ENCODE measurements at regions not wholly inside any gene's neighbourhood (a gene's known extent, or its start where the extent isn't known, plus 50 kb on each side); places are given as distances from the start of the nearest gene placed in this dataset.

GRCh38 chr5:67311208-67311607, 114.6 kb upstream of the CD180 start:
- CTCF ChIA-PET, result no interaction called here
- dilution Hi-C loops (cut with MboI; ENCODE audit: extremely low pct_ligation_motif_present, low sequenced_read_pairs) (no loop called here), intact Hi-C loops (cut with micrococcal nuclease) (no loop called here)
- no peak for TF ChIP-seq CTCF (IDR thresholded peaks at IDR 0.05; ENCODE audit: extremely low read depth in 1 of 2, insufficient read depth in 1 of 2, low read depth in 1 of 2, low read length in 2 of 2)
- no peak for TF ChIP-seq POLR2AphosphoS5 (IDR thresholded peaks at IDR 0.05; ENCODE audit: insufficient read depth, low read depth, low read length)
- TF ChIP-seq, protein P1, sequence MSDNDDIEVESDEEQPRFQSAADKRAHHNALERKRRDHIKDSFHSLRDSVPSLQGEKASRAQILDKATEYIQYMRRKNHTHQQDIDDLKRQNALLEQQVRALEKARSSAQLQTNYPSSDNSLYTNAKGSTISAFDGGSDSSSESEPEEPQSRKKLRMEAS (IDR thresholded peaks at IDR 0.05; ENCODE audit: insufficient read depth, insufficient read length), result no peak
- no peak for TF ChIP-seq POLR2A (IDR thresholded peaks at IDR 0.05; ENCODE audit: low read depth, low read length)
- TF ChIP-seq MYC (IDR thresholded peaks at IDR 0.05; ENCODE audit: low read depth, low read length), result no peak
- TF ChIP-seq FOS (IDR thresholded peaks at IDR 0.05; ENCODE audit: borderline replicate concordance, insufficient read depth, low read length), result no peak
- TF ChIP-seq GATA2 (IDR thresholded peaks at IDR 0.05; ENCODE audit: insufficient read depth, insufficient read length, low read depth, low read length), result no peak
- TF ChIP-seq JUN (IDR thresholded peaks at IDR 0.05; ENCODE audit: borderline replicate concordance, insufficient read depth, insufficient read length, low read depth), result no peak
- no peak for TF ChIP-seq EZH2 (IDR thresholded peaks at IDR 0.05; ENCODE audit: borderline replicate concordance, low read depth, low read length, severe bottlenecking)
- no peaks in the 10 kb centered on the region for H4K20me1 ChIP-seq (replicated peaks; ENCODE audit: control insufficient read depth, extremely low read depth, insufficient read depth, low read length)
- no peaks in the 10 kb centered on the region for H3K9me3 ChIP-seq (replicated peaks; ENCODE audit: control insufficient read depth, insufficient read depth, low read length)
- H3K27me3 ChIP-seq (ENCODE audit: control insufficient read depth in 2 of 2, insufficient read depth in 2 of 2, low read length in 2 of 2), result no peaks in the 10 kb centered on the region
- H3K4me3 ChIP-seq (replicated peaks in 1 of 3; ENCODE audit: insufficient read depth in 1 of 3, low read depth in 1 of 3, low read length in 3 of 3), result no peak overlapping the region
- H3K9me1 ChIP-seq (replicated peaks; ENCODE audit: control insufficient read depth, extremely low read depth, insufficient read depth, low read length), result no peaks in the 10 kb centered on the region
- no peak for FAIRE-seq
- POLR2A ChIA-PET, result no interaction called here
- no peak overlapping the region for H3K27ac ChIP-seq (ENCODE audit: insufficient read depth, low read depth, low read length)
- no peaks in the 10 kb centered on the region for H3K79me2 ChIP-seq (ENCODE audit: control insufficient read depth, insufficient read depth, low read length)
- H3K4me2 ChIP-seq (ENCODE audit: insufficient read depth, low read length), result no peak overlapping the region
- no peak overlapping the region for H2AFZ ChIP-seq (ENCODE audit: low read depth, low read length)
- no peaks in the 10 kb centered on the region for H3K36me3 ChIP-seq (ENCODE audit: control insufficient read depth in 2 of 2, extremely low read depth in 1 of 2, insufficient read depth in 2 of 2, low read length in 2 of 2)
- peaks cover 24% of the 10 kb centered on the region for H3K4me1 ChIP-seq (ENCODE audit: control insufficient read depth, extremely low read depth, insufficient read depth, low read length)
- DNase-seq (ENCODE audit: low read depth, low spot score), result no peak
- no peak overlapping the region for H3K9ac ChIP-seq (replicated peaks; ENCODE audit: extremely low read depth, insufficient read depth, low read length)
- no TSS peak for BruUV-seq (replicated peaks)

Measured in endothelial cell of umbilical vein (primary cell).